HCT116 (cell line): ENCODE measurements at regions not wholly inside any gene's neighbourhood (a gene's known extent, or its start where the extent isn't known, plus 50 kb on each side); places are given as distances from the start of the nearest gene placed in this dataset.

Experiments
- ATAC-seq: fragments of 200-7000 bp; cut with Tn5 transposase; 2 replicates; pipeline ENCODE4 v1.9.1; 2020; ENCODE audit warnings: mild to moderate bottlenecking, moderate library complexity
- BruUV-seq: library from RNA; stranded (reverse); fragments of 400-500 nt; replicated peaks from 2 replicates; lab custom pipeline; 2021; lab: Mats Ljungman, UMichigan
- CTCF ChIA-PET: fragments of 300-600 bp; sonication (Branson Sonifier 250); formaldehyde crosslinking; loops from one replicate; lab custom pipeline; 2021; ENCODE audit warnings: antibody characterized with exemption; lab: Charles Lee
- POLR2A ChIA-PET: fragments of 300-600, 350-600 bp; sonication (Branson Sonifier 250); formaldehyde crosslinking; loops from one replicate; lab custom pipeline; 2021; ENCODE audit warnings: antibody characterized with exemption; lab: Charles Lee
- RAD21 ChIA-PET, 2 experiments: fragments of 300-600 bp; sonication (Branson Sonifier 250); formaldehyde crosslinking; loops; one replicate each; lab custom pipeline; 2023; ENCODE audit warnings: low total read pairs in 2 of 2; ENCODE audit not compliant: uncharacterized antibody in 2 of 2, unreplicated experiment in 2 of 2, low non-redundant PET in 1 of 2; lab: Charles Lee
- DNase-seq: peaks from one replicate; pipeline ENCODE4 v3.0.0-alpha.2; 2010; ENCODE audit warnings: low read depth, low spot score
- H2AFZ ChIP-seq: fragments of 200-600 bp; shearing (Covaris generic), sonication (generic); 2 replicates; pipeline ENCODE4 v1.6.1; 2017; ENCODE audit warnings: low read depth, mixed run types, mixed read lengths, antibody characterized with exemption, low read length; ENCODE audit not compliant: poor library complexity, severe bottlenecking
- H3K27ac ChIP-seq: 2 replicates; pipeline ENCODE4 v1.5.1; 2012; ENCODE audit warnings: low read depth, low read length
- H3K27me3 ChIP-seq: fragments of 200-600 bp; sonication (generic); 2 replicates; pipeline ENCODE4 v1.6.1; 2016; ENCODE audit warnings: mixed run types, low read length, mixed read lengths; ENCODE audit not compliant: insufficient read depth
- H3K36me3 ChIP-seq, 2 experiments: fragments of 200-500 bp in 1 of 2; fragments of 200-600 bp in 1 of 2; sonication (Bioruptor generic) in 1 of 2; sonication (generic) in 1 of 2; 2 replicates each; pipeline versions ENCODE4 v1.5.1 to v1.6.1; 2014 to 2016; ENCODE audit warnings: low read length in 2 of 2, inconsistent platforms in 1 of 2, mixed read lengths in 1 of 2, mixed run types in 1 of 2; ENCODE audit not compliant: insufficient read depth in 2 of 2, control insufficient read depth in 1 of 2
- H3K4me1 ChIP-seq, 2 experiments: fragments of 200-600 bp in 1 of 2; sonication (generic) in 1 of 2; 2 replicates each; pipeline versions ENCODE4 v1.5.1 to v1.6.1; 2012 to 2017; ENCODE audit warnings: low read length in 2 of 2, inconsistent platforms in 1 of 2, mild to moderate bottlenecking in 1 of 2, mixed read lengths in 1 of 2, mixed run types in 1 of 2, moderate library complexity in 1 of 2; ENCODE audit not compliant: insufficient read depth in 2 of 2, control insufficient read depth in 1 of 2
- H3K4me2 ChIP-seq: fragments of 200-600 bp; sonication (generic); 2 replicates; pipeline ENCODE4 v1.6.1; 2017; ENCODE audit warnings: mixed run types, low read length, mixed read lengths
- H3K4me3 ChIP-seq, 2 experiments: fragments of 200-600 bp in 1 of 2; sonication (generic) in 1 of 2; replicated peaks in 1 of 2; 2 replicates each; pipeline ENCODE4 v1.5.1; 2011 to 2016; ENCODE audit warnings: low read length in 2 of 2, control low read depth in 1 of 2, low read depth in 1 of 2, mild to moderate bottlenecking in 1 of 2, mixed read lengths in 1 of 2, mixed run types in 1 of 2
- H3K79me2 ChIP-seq: fragments of 200-600 bp; sonication (generic); 2 replicates; pipeline ENCODE4 v1.6.1; 2017; ENCODE audit warnings: mild to moderate bottlenecking, mixed run types, low read length, moderate library complexity, mixed read lengths; ENCODE audit not compliant: insufficient read depth
- H3K9ac ChIP-seq: fragments of 200-600 bp; sonication (generic); 2 replicates; pipeline ENCODE4 v1.6.1; 2016; ENCODE audit warnings: low read length, mixed read lengths
- H3K9me2 ChIP-seq: fragments of 200-600 bp; sonication (generic), shearing (Covaris generic); 2 replicates; pipeline ENCODE4 v1.6.1; 2017; ENCODE audit warnings: mixed run types, mild to moderate bottlenecking, moderate library complexity; ENCODE audit not compliant: insufficient read depth
- H3K9me3 ChIP-seq, 2 experiments: fragments of 200-500 bp in 1 of 2; fragments of 200-600 bp in 1 of 2; sonication (Bioruptor generic) in 1 of 2; sonication (generic) in 1 of 2; 2 replicates each; pipeline ENCODE4 v1.6.1; 2014 to 2017; ENCODE audit warnings: low read length in 2 of 2, mixed read lengths in 2 of 2, inconsistent platforms in 1 of 2, low read depth in 1 of 2, mild to moderate bottlenecking in 1 of 2, mixed run types in 1 of 2, moderate library complexity in 1 of 2; ENCODE audit not compliant: control insufficient read depth in 1 of 2, insufficient read depth in 1 of 2
- H4K20me1 ChIP-seq: fragments of 200-600 bp; sonication (generic), shearing (Covaris generic); 2 replicates; pipeline ENCODE4 v1.6.1; 2017; ENCODE audit warnings: mixed run types, mild to moderate bottlenecking, moderate library complexity; ENCODE audit not compliant: insufficient read depth
- CBX3 ChIP-seq: IDR thresholded peaks from 2 replicates; pipeline ENCODE4 v1.6.1; 2012; ENCODE audit warnings: low read depth
- EZH2phosphoT487 ChIP-seq: fragments of 200-600 bp; IDR thresholded peaks from 2 replicates; pipeline ENCODE4 v1.6.1; 2018; ENCODE audit warnings: antibody characterized with exemption, borderline replicate concordance
- JUND ChIP-seq: IDR thresholded peaks from 2 replicates; pipeline ENCODE4 v1.6.1; 2012
- REST ChIP-seq: IDR thresholded peaks from 2 replicates; pipeline ENCODE4 v1.6.1; 2012; ENCODE audit warnings: low read depth
- ZBTB33 ChIP-seq: IDR thresholded peaks from 2 replicates; pipeline ENCODE4 v1.6.1; 2011; ENCODE audit warnings: mild to moderate bottlenecking, low read length, moderate library complexity; ENCODE audit not compliant: insufficient replicate concordance; ENCODE audit errors: extremely low read depth
- ZNF274 ChIP-seq: fragments of 200-500 bp; sonication (Bioruptor generic); IDR thresholded peaks from 2 replicates; pipeline ENCODE4 v1.6.1; 2014; ENCODE audit warnings: mild to moderate bottlenecking, low read depth, low read length, inconsistent platforms
- intact Hi-C: fragments of 100-400 bp; cut with micrococcal nuclease; formaldehyde crosslinking; loops from 2 replicates; pipeline ENCODE4 v1.10.0; 2022

DNA sequence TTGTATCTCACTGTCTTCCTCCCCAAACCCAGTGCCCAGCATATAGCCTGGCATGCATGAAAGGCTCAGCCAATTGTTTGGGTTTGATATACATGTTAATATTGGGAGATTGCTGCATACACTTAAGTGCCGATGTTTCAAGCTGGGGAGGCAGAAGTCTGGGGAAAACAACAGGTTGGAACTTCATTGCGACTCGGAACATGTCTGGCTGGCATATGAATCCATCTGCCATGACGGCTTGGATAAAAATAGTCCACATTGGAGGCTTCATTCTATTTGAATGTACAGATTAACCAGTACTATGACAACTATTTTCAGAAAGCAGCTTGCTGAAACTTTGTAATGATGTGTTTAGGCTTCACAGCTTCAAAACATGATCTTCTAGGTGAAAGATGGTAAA lies 261.0 kb downstream of the CDH26 start:
- H3K4me3 ChIP-seq: no peak overlapping the region
- RAD21 ChIA-PET: no interaction called here
- TF ChIP-seq JUND (no peak), CBX3 (no peak), ZNF274 (no peak), ZBTB33 (no peak), EZH2phosphoT487 (no peak), REST (no peak)
- TF ChIP-seq, all 23 proteins: peak for 0
- H3K9ac ChIP-seq: no peak overlapping the region
- intact Hi-C loops: no loop called here
- BruUV-seq: no TSS peak
- no peaks in the 10 kb centered on the region for H3K4me1 ChIP-seq
- ChIA-PET POLR2A (no interaction called here), CTCF (no interaction called here)
- no peak overlapping the region for H2AFZ ChIP-seq
- no peak overlapping the region for H3K4me2 ChIP-seq
- no peaks in the 10 kb centered on the region for H3K27me3 ChIP-seq
- no peaks in the 10 kb centered on the region for H3K9me2 ChIP-seq
- no peaks in the 10 kb centered on the region for H3K79me2 ChIP-seq
- no peak for ATAC-seq
- H4K20me1 ChIP-seq: no peaks in the 10 kb centered on the region
- no peak for DNase-seq
- H3K9me3 ChIP-seq: no peaks in the 10 kb centered on the region
- no peak overlapping the region for H3K27ac ChIP-seq
- H3K36me3 ChIP-seq: no peaks in the 10 kb centered on the region
